Ascending aorta (tissue), 2 donors: ENCODE measurements at regions not wholly inside any gene's neighbourhood (a gene's known extent, or its start where the extent isn't known, plus 50 kb on each side); places are given as distances from the start of the nearest gene placed in this dataset.
A peak's percentile ranks its signal among the peaks of the same experiment; 100 is the strongest.

Source experiments
- DNase-seq, 2 donors: peaks; one replicate each; pipeline ENCODE4 v3.0.0-alpha.2; 2019; ENCODE audit warnings: low spot score in 2 of 2
- H3K27ac ChIP-seq, 2 donors: fragments of 200-600 bp; sonication (generic); one replicate each; pipeline ENCODE4 v1.5.1; 2016 to 2017; ENCODE audit warnings: mild to moderate bottlenecking in 1 of 2
- H3K27me3 ChIP-seq: fragments of 200-600 bp; sonication (generic); one replicate; pipeline ENCODE4 v1.5.1; 2017
- H3K36me3 ChIP-seq, 2 donors: fragments of 200-600 bp; sonication (generic); one replicate each; pipeline ENCODE4 v1.5.1; 2016
- H3K4me1 ChIP-seq, 2 donors: fragments of 200-600 bp; sonication (generic); one replicate each; pipeline ENCODE4 v1.5.1; 2016 to 2017; ENCODE audit warnings: mild to moderate bottlenecking in 1 of 2
- H3K4me3 ChIP-seq, 2 donors: fragments of 200-600 bp; sonication (generic); one replicate each; pipeline ENCODE4 v1.5.1; 2016 to 2017; ENCODE audit warnings: mild to moderate bottlenecking in 1 of 2
- H3K9me3 ChIP-seq, 2 donors: fragments of 200-600 bp; sonication (generic); one replicate each; pipeline ENCODE4 v1.5.1; 2016
- CTCF ChIP-seq, 3 experiments: fragments of 200-600 bp in 2 of 3; fragments of 450-650 bp in 1 of 3; sonication (generic) in 2 of 3; IDR thresholded peaks; one replicate each; pipeline ENCODE4 v1.5.1; 2016 to 2019; ENCODE audit warnings: antibody characterized with exemption in 3 of 3, mild to moderate bottlenecking in 1 of 3, moderate library complexity in 1 of 3
- intact Hi-C: fragments of 100-400 bp; cut with DNase I; formaldehyde crosslinking; loops from one replicate; pipeline ENCODE4 v1.15.1; 2023

GRCh38 chr20:50260479-50261221, 70.0 kb downstream of the CEBPB start:
- DNase-seq, result no peak
- peak overlapping the region; percentile 3 to 46 for H3K27ac ChIP-seq
- no peaks in the 10 kb centered on the region for H3K27me3 ChIP-seq
- H3K4me1 ChIP-seq, result no peaks in the 10 kb centered on the region
- intact Hi-C loops, result no loop called here
- no peak overlapping the region for H3K4me3 ChIP-seq
- H3K36me3 ChIP-seq, result no peaks in the 10 kb centered on the region
- no peak for TF ChIP-seq CTCF (IDR thresholded peaks at IDR 0.05)
- H3K9me3 ChIP-seq, result no peaks in the 10 kb centered on the region

- no peaks in the 10 kb centered on the region for H3K27me3 ChIP-seq
- no peaks in the 10 kb centered on the region for H3K36me3 ChIP-seq
- no peak overlapping the region for H3K27ac ChIP-seq
- no peaks in the 10 kb centered on the region for H3K4me1 ChIP-seq
- TF ChIP-seq CTCF (IDR thresholded peaks at IDR 0.05), result no peak
- intact Hi-C loops, result no loop called here
- no peaks in the 10 kb centered on the region for H3K9me3 ChIP-seq
- no peak for DNase-seq
- H3K4me3 ChIP-seq, result no peak overlapping the region
These were observed 71.0 kb downstream of the CEBPB start for GRCh38 chr20:50261471-50262212.

GRCh38 chr20:50263831-50264230, 73.2 kb downstream of the CEBPB start:
- H3K36me3 ChIP-seq, result no peaks in the 10 kb centered on the region
- no peak overlapping the region for H3K4me3 ChIP-seq
- no peak overlapping the region for H3K27ac ChIP-seq
- DNase-seq, result no peak
- TF ChIP-seq CTCF (IDR thresholded peaks at IDR 0.05), result no peak
- intact Hi-C loops, result no loop called here
- no peaks in the 10 kb centered on the region for H3K27me3 ChIP-seq
- no peaks in the 10 kb centered on the region for H3K9me3 ChIP-seq
- peaks cover 0 to 4% of the 10 kb centered on the region in 2 donors for H3K4me1 ChIP-seq

GRCh38 chr20:50264534-50265145, 74.0 kb downstream of the CEBPB start:
- Histone ChIP-seq H3K4me3 (no peak overlapping the region), H3K27me3 (no peaks in the 10 kb centered on the region), H3K36me3 (no peaks in the 10 kb centered on the region), H3K9me3 (no peaks in the 10 kb centered on the region), H3K27ac (no peak overlapping the region), H3K4me1 (peaks cover 0 to 4% of the 10 kb centered on the region in 2 donors)
- no peak for TF ChIP-seq CTCF (IDR thresholded peaks at IDR 0.05)
- no peak for DNase-seq
- intact Hi-C loops, result no loop called here

GRCh38 chr20:50265245-50265946, 74.8 kb downstream of the CEBPB start:
- intact Hi-C loops, result no loop called here
- TF ChIP-seq CTCF (IDR thresholded peaks at IDR 0.05), result no peak
- Histone ChIP-seq H3K36me3 (no peaks in the 10 kb centered on the region), H3K4me3 (no peak overlapping the region), H3K27me3 (no peaks in the 10 kb centered on the region), H3K27ac (no peak overlapping the region), H3K9me3 (no peaks in the 10 kb centered on the region), H3K4me1 (peaks cover 0 to 4% of the 10 kb centered on the region in 2 donors)
- no peak for DNase-seq
